ENCODE measurements at regions not wholly inside any gene's neighbourhood (a gene's known extent, or its start where the extent isn't known, plus 50 kb on each side); places are given as distances from the start of the nearest gene placed in this dataset.

DNA sequence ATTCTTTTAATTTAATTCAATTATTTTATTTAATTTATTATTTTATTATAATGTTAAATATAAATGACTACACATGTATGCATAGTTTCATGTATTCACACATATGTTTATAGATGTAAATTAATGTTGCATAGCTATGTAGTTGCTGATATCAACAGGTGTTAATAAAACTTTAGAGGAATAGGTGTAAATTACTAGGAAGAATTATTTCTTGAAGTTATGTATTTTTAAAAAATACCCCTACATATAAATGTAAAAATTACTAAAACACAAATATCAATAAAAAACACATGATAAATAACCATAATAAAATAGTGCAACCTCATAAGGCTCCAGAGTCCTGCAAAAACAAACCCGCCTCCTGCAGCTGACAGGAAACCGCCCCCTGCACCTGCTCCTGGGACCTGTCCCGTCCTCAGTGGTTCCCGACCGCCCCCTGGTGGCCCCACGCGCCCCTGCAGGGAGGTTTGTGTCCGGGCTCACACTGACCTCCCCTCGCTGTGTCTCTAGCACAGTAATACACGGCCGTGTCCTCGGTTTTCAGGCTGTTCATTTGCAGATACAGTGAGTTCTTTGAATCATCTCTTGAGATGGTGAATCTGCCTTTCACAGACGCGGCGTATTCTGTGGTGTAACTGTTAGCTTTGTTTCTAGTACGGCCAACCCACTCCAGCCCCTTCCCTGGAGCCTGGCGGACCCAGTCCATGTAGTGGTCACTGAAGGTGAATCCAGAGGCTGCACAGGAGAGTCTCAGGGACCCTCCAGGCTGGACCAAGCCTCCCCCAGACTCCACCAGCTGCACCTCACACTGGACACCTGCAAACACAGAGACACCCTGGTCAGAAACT is 1264.0 kb downstream of the TMEM121 start:
- no peaks in the 10 kb centered on the region for H4K20me1 ChIP-seq (replicated peaks; ENCODE audit: insufficient read depth)
- no peak overlapping the region for H3K27ac Mint-ChIP-seq
- no peak overlapping the region for H3K4me2 ChIP-seq
- H3K9me3 Mint-ChIP-seq = peaks cover 94% of the 10 kb centered on the region
- H3K4me1 Mint-ChIP-seq = no peaks in the 10 kb centered on the region
- no peak overlapping the region for H3K4me3 ChIP-seq
- H3K27ac ChIP-seq (ENCODE audit: low read depth) = no peak overlapping the region
- no peak for ATAC-seq
- H2AFZ ChIP-seq = no peak overlapping the region
- no peaks in the 10 kb centered on the region for H3K27me3 ChIP-seq (ENCODE audit: insufficient read depth)
- H3K36me3 ChIP-seq (ENCODE audit: insufficient read depth) = no peaks in the 10 kb centered on the region; the same call in 1 of the 2 replicates
- no peaks in the 10 kb centered on the region for H3K27me3 Mint-ChIP-seq (ENCODE audit: insufficient read depth, low read depth, poor library complexity)
- H3K9me2 ChIP-seq (ENCODE audit: insufficient read depth) = no peaks in the 10 kb centered on the region
- no peak overlapping the region for H3K4me3 Mint-ChIP-seq
- DNase-seq (ENCODE audit: low spot score) = peak; percentile 24
- H3K4me1 ChIP-seq (ENCODE audit: insufficient read depth) = no peaks in the 10 kb centered on the region
- peaks cover 32% of the 10 kb centered on the region for H3K36me3 Mint-ChIP-seq (ENCODE audit: low read depth)
- no peaks in the 10 kb centered on the region for H3K79me2 ChIP-seq (replicated peaks; ENCODE audit: insufficient read depth)
- H3F3A ChIP-seq (replicated peaks; ENCODE audit: low read depth) = no peaks in the 10 kb centered on the region
- TF ChIP-seq, protein P1, sequence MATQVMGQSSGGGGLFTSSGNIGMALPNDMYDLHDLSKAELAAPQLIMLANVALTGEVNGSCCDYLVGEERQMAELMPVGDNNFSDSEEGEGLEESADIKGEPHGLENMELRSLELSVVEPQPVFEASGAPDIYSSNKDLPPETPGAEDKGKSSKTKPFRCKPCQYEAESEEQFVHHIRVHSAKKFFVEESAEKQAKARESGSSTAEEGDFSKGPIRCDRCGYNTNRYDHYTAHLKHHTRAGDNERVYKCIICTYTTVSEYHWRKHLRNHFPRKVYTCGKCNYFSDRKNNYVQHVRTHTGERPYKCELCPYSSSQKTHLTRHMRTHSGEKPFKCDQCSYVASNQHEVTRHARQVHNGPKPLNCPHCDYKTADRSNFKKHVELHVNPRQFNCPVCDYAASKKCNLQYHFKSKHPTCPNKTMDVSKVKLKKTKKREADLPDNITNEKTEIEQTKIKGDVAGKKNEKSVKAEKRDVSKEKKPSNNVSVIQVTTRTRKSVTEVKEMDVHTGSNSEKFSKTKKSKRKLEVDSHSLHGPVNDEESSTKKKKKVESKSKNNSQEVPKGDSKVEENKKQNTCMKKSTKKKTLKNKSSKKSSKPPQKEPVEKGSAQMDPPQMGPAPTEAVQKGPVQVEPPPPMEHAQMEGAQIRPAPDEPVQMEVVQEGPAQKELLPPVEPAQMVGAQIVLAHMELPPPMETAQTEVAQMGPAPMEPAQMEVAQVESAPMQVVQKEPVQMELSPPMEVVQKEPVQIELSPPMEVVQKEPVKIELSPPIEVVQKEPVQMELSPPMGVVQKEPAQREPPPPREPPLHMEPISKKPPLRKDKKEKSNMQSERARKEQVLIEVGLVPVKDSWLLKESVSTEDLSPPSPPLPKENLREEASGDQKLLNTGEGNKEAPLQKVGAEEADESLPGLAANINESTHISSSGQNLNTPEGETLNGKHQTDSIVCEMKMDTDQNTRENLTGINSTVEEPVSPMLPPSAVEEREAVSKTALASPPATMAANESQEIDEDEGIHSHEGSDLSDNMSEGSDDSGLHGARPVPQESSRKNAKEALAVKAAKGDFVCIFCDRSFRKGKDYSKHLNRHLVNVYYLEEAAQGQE (IDR thresholded peaks at IDR 0.05; ENCODE audit: unreplicated experiment) = no peak
- no peak for TF ChIP-seq NANOG (IDR thresholded peaks at IDR 0.05; ENCODE audit: borderline replicate concordance)
- no peak for TF ChIP-seq EZH2 (IDR thresholded peaks at IDR 0.05; ENCODE audit: low read depth, unreplicated experiment)
- TF ChIP-seq ZNF331 (CRISPR knock-in tag; IDR thresholded peaks at IDR 0.05; ENCODE audit: low read depth) = 0 out of 2 replicates have a peak, but pooled peaks have one; percentile 18
- TF ChIP-seq JUNB (IDR thresholded peaks at IDR 0.05; ENCODE audit: unreplicated experiment) = no peak
- TF ChIP-seq POLR2AphosphoS5 (IDR thresholded peaks at IDR 0.05; ENCODE audit: low read depth) = no peak
- peak; percentile 20 to 41; a peak in 3 of 4 replicates for TF ChIP-seq CTCF (conservative IDR thresholded peaks at IDR 0.05; ENCODE audit: low read depth in 2 of 2)
- TF ChIP-seq, protein P2, sequence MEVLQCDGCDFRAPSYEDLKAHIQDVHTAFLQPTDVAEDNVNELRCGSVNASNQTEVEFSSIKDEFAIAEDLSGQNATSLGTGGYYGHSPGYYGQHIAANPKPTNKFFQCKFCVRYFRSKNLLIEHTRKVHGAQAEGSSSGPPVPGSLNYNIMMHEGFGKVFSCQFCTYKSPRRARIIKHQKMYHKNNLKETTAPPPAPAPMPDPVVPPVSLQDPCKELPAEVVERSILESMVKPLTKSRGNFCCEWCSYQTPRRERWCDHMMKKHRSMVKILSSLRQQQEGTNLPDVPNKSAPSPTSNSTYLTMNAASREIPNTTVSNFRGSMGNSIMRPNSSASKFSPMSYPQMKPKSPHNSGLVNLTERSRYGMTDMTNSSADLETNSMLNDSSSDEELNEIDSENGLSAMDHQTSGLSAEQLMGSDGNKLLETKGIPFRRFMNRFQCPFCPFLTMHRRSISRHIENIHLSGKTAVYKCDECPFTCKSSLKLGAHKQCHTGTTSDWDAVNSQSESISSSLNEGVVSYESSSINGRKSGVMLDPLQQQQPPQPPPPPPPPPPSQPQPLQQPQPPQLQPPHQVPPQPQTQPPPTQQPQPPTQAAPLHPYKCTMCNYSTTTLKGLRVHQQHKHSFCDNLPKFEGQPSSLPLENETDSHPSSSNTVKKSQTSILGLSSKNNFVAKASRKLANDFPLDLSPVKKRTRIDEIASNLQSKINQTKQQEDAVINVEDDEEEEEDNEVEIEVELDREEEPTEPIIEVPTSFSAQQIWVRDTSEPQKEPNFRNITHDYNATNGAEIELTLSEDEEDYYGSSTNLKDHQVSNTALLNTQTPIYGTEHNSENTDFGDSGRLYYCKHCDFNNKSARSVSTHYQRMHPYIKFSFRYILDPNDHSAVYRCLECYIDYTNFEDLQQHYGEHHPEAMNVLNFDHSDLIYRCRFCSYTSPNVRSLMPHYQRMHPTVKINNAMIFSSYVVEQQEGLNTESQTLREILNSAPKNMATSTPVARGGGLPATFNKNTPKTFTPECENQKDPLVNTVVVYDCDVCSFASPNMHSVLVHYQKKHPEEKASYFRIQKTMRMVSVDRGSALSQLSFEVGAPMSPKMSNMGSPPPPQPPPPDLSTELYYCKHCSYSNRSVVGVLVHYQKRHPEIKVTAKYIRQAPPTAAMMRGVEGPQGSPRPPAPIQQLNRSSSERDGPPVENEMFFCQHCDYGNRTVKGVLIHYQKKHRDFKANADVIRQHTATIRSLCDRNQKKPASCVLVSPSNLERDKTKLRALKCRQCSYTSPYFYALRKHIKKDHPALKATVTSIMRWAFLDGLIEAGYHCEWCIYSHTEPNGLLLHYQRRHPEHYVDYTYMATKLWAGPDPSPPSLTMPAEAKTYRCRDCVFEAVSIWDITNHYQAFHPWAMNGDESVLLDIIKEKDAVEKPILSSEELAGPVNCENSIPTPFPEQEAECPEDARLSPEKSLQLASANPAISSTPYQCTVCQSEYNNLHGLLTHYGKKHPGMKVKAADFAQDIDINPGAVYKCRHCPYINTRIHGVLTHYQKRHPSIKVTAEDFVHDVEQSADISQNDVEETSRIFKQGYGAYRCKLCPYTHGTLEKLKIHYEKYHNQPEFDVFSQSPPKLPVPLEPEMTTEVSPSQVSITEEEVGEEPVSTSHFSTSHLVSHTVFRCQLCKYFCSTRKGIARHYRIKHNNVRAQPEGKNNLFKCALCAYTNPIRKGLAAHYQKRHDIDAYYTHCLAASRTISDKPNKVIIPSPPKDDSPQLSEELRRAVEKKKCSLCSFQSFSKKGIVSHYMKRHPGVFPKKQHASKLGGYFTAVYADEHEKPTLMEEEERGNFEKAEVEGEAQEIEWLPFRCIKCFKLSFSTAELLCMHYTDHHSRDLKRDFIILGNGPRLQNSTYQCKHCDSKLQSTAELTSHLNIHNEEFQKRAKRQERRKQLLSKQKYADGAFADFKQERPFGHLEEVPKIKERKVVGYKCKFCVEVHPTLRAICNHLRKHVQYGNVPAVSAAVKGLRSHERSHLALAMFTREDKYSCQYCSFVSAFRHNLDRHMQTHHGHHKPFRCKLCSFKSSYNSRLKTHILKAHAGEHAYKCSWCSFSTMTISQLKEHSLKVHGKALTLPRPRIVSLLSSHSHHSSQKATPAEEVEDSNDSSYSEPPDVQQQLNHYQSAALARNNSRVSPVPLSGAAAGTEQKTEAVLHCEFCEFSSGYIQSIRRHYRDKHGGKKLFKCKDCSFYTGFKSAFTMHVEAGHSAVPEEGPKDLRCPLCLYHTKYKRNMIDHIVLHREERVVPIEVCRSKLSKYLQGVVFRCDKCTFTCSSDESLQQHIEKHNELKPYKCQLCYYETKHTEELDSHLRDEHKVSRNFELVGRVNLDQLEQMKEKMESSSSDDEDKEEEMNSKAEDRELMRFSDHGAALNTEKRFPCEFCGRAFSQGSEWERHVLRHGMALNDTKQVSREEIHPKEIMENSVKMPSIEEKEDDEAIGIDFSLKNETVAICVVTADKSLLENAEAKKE (CRISPR knock-in tag; IDR thresholded peaks at IDR 0.05) = no peak
- no peak for TF ChIP-seq STAT1 (IDR thresholded peaks at IDR 0.05; ENCODE audit: unreplicated experiment)
- no peak for TF ChIP-seq EZH2phosphoT487 (IDR thresholded peaks at IDR 0.05; ENCODE audit: unreplicated experiment)
- TF ChIP-seq CREB1 (CRISPR knock-in tag; IDR thresholded peaks at IDR 0.05; ENCODE audit: low read depth) = no peak
- TF ChIP-seq, protein P3, sequence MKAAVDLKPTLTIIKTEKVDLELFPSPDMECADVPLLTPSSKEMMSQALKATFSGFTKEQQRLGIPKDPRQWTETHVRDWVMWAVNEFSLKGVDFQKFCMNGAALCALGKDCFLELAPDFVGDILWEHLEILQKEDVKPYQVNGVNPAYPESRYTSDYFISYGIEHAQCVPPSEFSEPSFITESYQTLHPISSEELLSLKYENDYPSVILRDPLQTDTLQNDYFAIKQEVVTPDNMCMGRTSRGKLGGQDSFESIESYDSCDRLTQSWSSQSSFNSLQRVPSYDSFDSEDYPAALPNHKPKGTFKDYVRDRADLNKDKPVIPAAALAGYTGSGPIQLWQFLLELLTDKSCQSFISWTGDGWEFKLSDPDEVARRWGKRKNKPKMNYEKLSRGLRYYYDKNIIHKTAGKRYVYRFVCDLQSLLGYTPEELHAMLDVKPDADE (IDR thresholded peaks at IDR 0.05) = no peak
